Smooth muscle cell (in vitro differentiated cells): ENCODE measurements at regions not wholly inside any gene's neighbourhood (a gene's known extent, or its start where the extent isn't known, plus 50 kb on each side); places are given as distances from the start of the nearest gene placed in this dataset.

ENCODE experiments used
- DNase-seq: peaks from one replicate; lab custom pipeline; 2025; ENCODE audit not compliant: unreplicated experiment; lab: John Stamatoyannopoulos, UW
- H2AFZ ChIP-seq: fragments of 200-600 bp; sonication (generic); 2 replicates; pipeline ENCODE4 v1.6.0; 2016; ENCODE audit warnings: antibody characterized with exemption, low read depth, mild to moderate bottlenecking
- H3F3A ChIP-seq: fragments of 200-600 bp; sonication (generic); 2 replicates; pipeline ENCODE4 v1.6.0; 2017; ENCODE audit warnings: antibody characterized with exemption, low read depth
- H3K27ac ChIP-seq: fragments of 200-600 bp; sonication (generic); 2 replicates; pipeline ENCODE4 v1.5.1; 2016; ENCODE audit warnings: low read depth, mild to moderate bottlenecking
- H3K27me3 ChIP-seq: fragments of 200-600 bp; sonication (generic); 2 replicates; pipeline ENCODE4 v1.6.1; 2016; ENCODE audit warnings: low read depth, mild to moderate bottlenecking
- H3K36me3 ChIP-seq: fragments of 200-600 bp; sonication (generic); 2 replicates; pipeline ENCODE4 v1.5.1; 2016; ENCODE audit warnings: low read depth
- H3K4me1 ChIP-seq: fragments of 200-600 bp; sonication (generic); 2 replicates; pipeline ENCODE4 v1.5.1; 2016; ENCODE audit warnings: low read depth
- H3K4me2 ChIP-seq: fragments of 200-600 bp; sonication (generic); 2 replicates; pipeline ENCODE4 v1.6.0; 2016; ENCODE audit warnings: mild to moderate bottlenecking
- H3K4me3 ChIP-seq: fragments of 200-600 bp; sonication (generic); 2 replicates; pipeline ENCODE4 v1.5.1; 2016; ENCODE audit warnings: mild to moderate bottlenecking
- H3K79me2 ChIP-seq: fragments of 200-600 bp; sonication (generic); 2 replicates; pipeline ENCODE4 v1.6.0; 2016; ENCODE audit warnings: low read depth, mild to moderate bottlenecking
- H3K9ac ChIP-seq: fragments of 200-600 bp; sonication (generic); 2 replicates; pipeline ENCODE4 v1.6.0; 2016; ENCODE audit warnings: low read depth
- H3K9me3 ChIP-seq: fragments of 200-600 bp; sonication (generic); replicated peaks from 2 replicates; pipeline ENCODE4 v1.5.1; 2016; ENCODE audit warnings: low read depth
- H4K20me1 ChIP-seq: fragments of 200-600 bp; sonication (generic); 2 replicates; pipeline ENCODE4 v1.6.0; 2016; ENCODE audit warnings: low read depth
- WGBS: methylation state at CpG from one replicate; pipeline ENCODE4 v1.1.7; 2016; ENCODE audit warnings: low lambda C conversion rate; 5-methylcytosine and 5-hydroxymethylcytosine counted together
- TF ChIP-seq, protein P1 (sequence below): fragments of 200-600 bp; sonication (generic); IDR thresholded peaks from 2 replicates; pipeline ENCODE4 v1.5.1; 2017; ENCODE audit warnings: borderline replicate concordance, mild to moderate bottlenecking, antibody characterized with exemption; ENCODE audit not compliant: insufficient read depth, poor library complexity, severe bottlenecking

DNA sequence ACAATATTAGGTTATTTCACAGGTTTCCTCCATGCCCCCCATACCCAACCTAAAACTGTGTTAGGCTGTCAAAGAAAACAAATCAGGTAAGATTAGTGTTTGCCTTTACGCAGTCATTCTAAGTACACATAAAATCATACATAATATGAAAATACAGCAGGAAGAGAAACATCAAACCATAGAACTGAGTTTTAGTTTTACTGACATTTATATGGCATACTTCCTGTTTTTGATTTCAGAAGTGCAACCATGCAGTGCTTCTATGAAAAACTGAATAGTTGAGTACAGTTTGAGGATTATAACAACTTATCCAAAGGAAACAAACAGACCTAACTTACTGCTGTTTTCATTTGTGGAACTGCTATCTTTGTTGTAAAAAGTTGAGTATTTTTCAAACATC lies 91.3 kb downstream of the KCNRG start:
- H3K27me3 ChIP-seq, result no peaks in the 10 kb centered on the region
- no peak overlapping the region for H3K4me3 ChIP-seq
- no peaks in the 10 kb centered on the region for H3F3A ChIP-seq
- no peaks in the 10 kb centered on the region for H3K36me3 ChIP-seq
- H4K20me1 ChIP-seq, result no peaks in the 10 kb centered on the region
- TF ChIP-seq, protein P1, sequence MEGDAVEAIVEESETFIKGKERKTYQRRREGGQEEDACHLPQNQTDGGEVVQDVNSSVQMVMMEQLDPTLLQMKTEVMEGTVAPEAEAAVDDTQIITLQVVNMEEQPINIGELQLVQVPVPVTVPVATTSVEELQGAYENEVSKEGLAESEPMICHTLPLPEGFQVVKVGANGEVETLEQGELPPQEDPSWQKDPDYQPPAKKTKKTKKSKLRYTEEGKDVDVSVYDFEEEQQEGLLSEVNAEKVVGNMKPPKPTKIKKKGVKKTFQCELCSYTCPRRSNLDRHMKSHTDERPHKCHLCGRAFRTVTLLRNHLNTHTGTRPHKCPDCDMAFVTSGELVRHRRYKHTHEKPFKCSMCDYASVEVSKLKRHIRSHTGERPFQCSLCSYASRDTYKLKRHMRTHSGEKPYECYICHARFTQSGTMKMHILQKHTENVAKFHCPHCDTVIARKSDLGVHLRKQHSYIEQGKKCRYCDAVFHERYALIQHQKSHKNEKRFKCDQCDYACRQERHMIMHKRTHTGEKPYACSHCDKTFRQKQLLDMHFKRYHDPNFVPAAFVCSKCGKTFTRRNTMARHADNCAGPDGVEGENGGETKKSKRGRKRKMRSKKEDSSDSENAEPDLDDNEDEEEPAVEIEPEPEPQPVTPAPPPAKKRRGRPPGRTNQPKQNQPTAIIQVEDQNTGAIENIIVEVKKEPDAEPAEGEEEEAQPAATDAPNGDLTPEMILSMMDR, result no peak
- no peak for DNase-seq
- H3K27ac ChIP-seq, result no peak overlapping the region
- no peaks in the 10 kb centered on the region for H3K4me1 ChIP-seq
- H3K79me2 ChIP-seq, result peaks cover 2% of the 10 kb centered on the region
- WGBS, result 98% methylated on average over 1 of the region's 1 CpG
- H3K9me3 ChIP-seq, result no peaks in the 10 kb centered on the region
- H3K4me2 ChIP-seq, result no peak overlapping the region
- no peak overlapping the region for H3K9ac ChIP-seq
- H2AFZ ChIP-seq, result no peak overlapping the region

DNA sequence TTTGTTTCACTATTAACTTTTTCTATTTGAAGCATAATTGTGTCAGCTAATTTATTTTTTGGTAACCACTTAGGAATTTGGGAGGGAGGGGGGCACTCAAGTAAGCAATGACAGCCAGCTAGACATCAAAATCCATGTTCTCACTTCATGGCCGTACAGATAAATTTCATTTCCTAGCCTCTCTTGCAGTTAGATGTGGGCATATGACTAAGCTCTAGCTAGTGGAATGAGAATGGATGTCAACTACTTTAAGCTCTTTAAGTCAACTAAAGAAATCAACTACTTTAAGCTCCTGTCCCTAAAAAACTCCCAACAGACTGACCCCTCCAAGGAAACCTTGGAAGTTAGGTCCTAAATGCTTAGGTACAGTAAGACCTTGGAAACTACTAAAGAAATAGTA lies 92.0 kb downstream of the KCNRG start:
- WGBS, result 50% methylated on average over 1 of the region's 1 CpG
- no peaks in the 10 kb centered on the region for H3K79me2 ChIP-seq
- H3K4me1 ChIP-seq, result no peaks in the 10 kb centered on the region

DNA sequence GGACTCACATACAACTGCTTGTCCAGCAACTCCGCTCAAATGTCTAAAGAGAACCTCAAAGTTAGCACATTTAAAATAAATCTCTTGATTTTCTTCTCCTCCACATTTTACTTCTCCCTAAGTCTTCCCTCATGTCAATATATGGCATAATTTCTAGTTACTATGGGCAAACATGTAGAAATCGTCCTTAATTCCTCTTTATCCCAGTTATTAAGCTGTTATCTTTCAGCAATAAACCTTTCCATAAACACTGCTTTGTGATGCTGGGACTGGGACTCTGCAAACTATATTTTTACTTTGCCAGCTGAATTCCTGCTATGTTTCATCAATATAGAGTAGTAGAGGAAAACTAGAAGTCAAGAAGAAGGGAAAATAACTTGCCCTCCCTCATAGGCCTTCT lies 99.7 kb downstream of the KCNRG start:
- Histone ChIP-seq H3K9ac (no peak overlapping the region), H3K4me2 (no peak overlapping the region), H3K4me1 (no peaks in the 10 kb centered on the region), H3K27ac (no peak overlapping the region), H3K9me3 (no peaks in the 10 kb centered on the region), H3K79me2 (no peaks in the 10 kb centered on the region), H2AFZ (no peak overlapping the region), H3K4me3 (no peak overlapping the region), H3F3A (no peaks in the 10 kb centered on the region), H3K27me3 (no peaks in the 10 kb centered on the region), H3K36me3 (no peaks in the 10 kb centered on the region), H4K20me1 (no peaks in the 10 kb centered on the region)
- 46% methylated on average over 2 of the region's 2 CpGs for WGBS
- TF ChIP-seq, protein P1, result no peak
- DNase-seq, result no peak

More for the DNA sequence above, 92.0 kb downstream of the KCNRG start:
- Histone ChIP-seq H2AFZ (no peak overlapping the region), H3K36me3 (no peaks in the 10 kb centered on the region), H3K27ac (no peak overlapping the region), H3K4me2 (no peak overlapping the region), H4K20me1 (no peaks in the 10 kb centered on the region), H3F3A (no peaks in the 10 kb centered on the region), H3K27me3 (no peaks in the 10 kb centered on the region), H3K9ac (no peak overlapping the region), H3K9me3 (no peaks in the 10 kb centered on the region), H3K4me3 (no peak overlapping the region)
- TF ChIP-seq, protein P1, result no peak
- no peak for DNase-seq

DNA sequence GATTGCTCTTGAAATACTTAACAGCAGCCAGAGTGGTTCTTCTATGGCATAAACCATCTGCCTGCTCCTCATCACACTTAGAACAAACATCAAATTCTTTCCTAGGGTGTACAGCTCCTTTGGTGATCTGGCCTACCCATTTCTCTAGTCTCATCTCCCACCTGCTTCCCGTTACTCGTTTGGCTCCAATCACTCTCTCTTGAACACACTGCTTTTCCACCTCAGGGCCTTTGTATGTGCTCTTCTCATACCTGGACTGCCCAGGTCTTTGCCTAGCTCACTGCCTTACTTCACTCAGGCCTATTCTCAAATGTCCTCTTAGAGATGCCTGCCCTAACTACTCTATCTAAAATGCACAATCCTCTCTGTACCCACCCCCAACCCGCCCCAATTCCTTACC lies 100.5 kb downstream of the KCNRG start:
- Histone ChIP-seq H4K20me1 (no peaks in the 10 kb centered on the region), H3K4me1 (no peaks in the 10 kb centered on the region), H3K36me3 (no peaks in the 10 kb centered on the region), H3K9ac (no peak overlapping the region), H3F3A (no peaks in the 10 kb centered on the region), H3K9me3 (no peaks in the 10 kb centered on the region), H3K4me3 (no peak overlapping the region), H2AFZ (no peak overlapping the region), H3K4me2 (no peak overlapping the region), H3K27me3 (no peaks in the 10 kb centered on the region), H3K79me2 (no peaks in the 10 kb centered on the region), H3K27ac (no peak overlapping the region)
- WGBS, result 95% methylated on average over 3 of the region's 3 CpGs
- TF ChIP-seq, protein P1, result no peak
- no peak for DNase-seq
